ENCODE measurements at regions not wholly inside any gene's neighbourhood (a gene's known extent, or its start where the extent isn't known, plus 50 kb on each side); places are given as distances from the start of the nearest gene placed in this dataset.

- H3K4me3 Mint-ChIP-seq = no peak overlapping the region
- WGBS (ENCODE audit: extremely low coverage, insufficient read length, low lambda C conversion rate) = no CpG with 5 or more reads among the region's 1 CpG
Observed at GRCh38 chr2:17282245-17282644, 236.0 kb downstream of the RAD51AP2 start.

More at GRCh38 chr2:17282245-17282644, 236.0 kb downstream of the RAD51AP2 start:
- DNase-seq = no peak
- Histone ChIP-seq H3K23me2 (ENCODE audit: insufficient read length, low read depth, low read length, poor library complexity, severe bottlenecking) (no peaks in the 10 kb centered on the region), H2BK12ac (ENCODE audit: insufficient read length, low read depth, low read length) (no peak overlapping the region), H3K4me1 (ENCODE audit: insufficient read depth, low read length) (no peaks in the 10 kb centered on the region), H3K18ac (ENCODE audit: insufficient read length, low read depth, low read length) (no peak overlapping the region), H2AK5ac (ENCODE audit: insufficient read length, low read length) (no peak overlapping the region), H2BK15ac (ENCODE audit: low read depth, low read length) (no peak overlapping the region), H2AFZ (ENCODE audit: low read length) (no peak overlapping the region), H3K79me1 (ENCODE audit: insufficient read depth, low read depth, low read length, poor library complexity, severe bottlenecking) (no peaks in the 10 kb centered on the region), H3K23ac (ENCODE audit: insufficient read length, low read depth, low read length) (no peak overlapping the region), H3K9ac (ENCODE audit: extremely low read depth, insufficient read length, low read length) (no peak overlapping the region), H3K4ac (ENCODE audit: low read depth, low read length) (no peak overlapping the region), H4K5ac (ENCODE audit: insufficient read length, low read depth, low read length) (no peak overlapping the region), H3K9me3 (ENCODE audit: control insufficient read depth, low read depth, low read length) (no peaks in the 10 kb centered on the region), H3K56ac (ENCODE audit: insufficient read length, low read depth, low read length) (no peak overlapping the region), H4K20me1 (ENCODE audit: control insufficient read depth, insufficient read depth, insufficient read length) (no peaks in the 10 kb centered on the region), H4K8ac (replicated peaks; ENCODE audit: insufficient read length, low read depth, low read length) (no peak overlapping the region), H3K27me3 (ENCODE audit: insufficient read depth, low read length) (no peaks in the 10 kb centered on the region), H3K4me2 (ENCODE audit: insufficient read depth, insufficient read length, low read length) (no peak overlapping the region), H2BK5ac (ENCODE audit: insufficient read length, low read length) (no peak overlapping the region), H3K79me2 (ENCODE audit: insufficient read depth, low read length) (no peaks in the 10 kb centered on the region), H2BK120ac (ENCODE audit: low read depth, low read length, poor library complexity, severe bottlenecking) (no peak overlapping the region), H3K14ac (ENCODE audit: insufficient read depth, low read length) (no peak overlapping the region), H4K91ac (ENCODE audit: insufficient read length, low read depth, low read length) (no peak overlapping the region), H2BK20ac (ENCODE audit: low read depth, low read length, poor library complexity, severe bottlenecking) (no peak overlapping the region), H3K27ac (ENCODE audit: insufficient read length, low read depth, low read length) (no peak overlapping the region), H3T11ph (ENCODE audit: low read length) (no peak overlapping the region)
- Mint-ChIP-seq H3K4me1 (no peaks in the 10 kb centered on the region), H3K27ac (no peak overlapping the region), H3K9me3 (no peaks in the 10 kb centered on the region), H3K36me3 (ENCODE audit: insufficient read depth in 1 of 3, low read depth in 3 of 3) (no peaks in the 10 kb centered on the region), H3K27me3 (ENCODE audit: low read depth) (no peaks in the 10 kb centered on the region)
- TF ChIP-seq CTCF (conservative IDR thresholded peaks at IDR 0.05) = no peak

Data from H9 (cell line).